HAP-1 (cell line): ENCODE measurements at regions not wholly inside any gene's neighbourhood (a gene's known extent, or its start where the extent isn't known, plus 50 kb on each side); places are given as distances from the start of the nearest gene placed in this dataset.
A peak's percentile ranks its signal among the peaks of the same experiment; 100 is the strongest.

ENCODE experiments used
- DNase-seq, 2 experiments: peaks; one replicate each; pipeline ENCODE4 v3.0.0-alpha.2; 2016 to 2020; ENCODE audit warnings: low spot score in 2 of 2
- H3K27me3 ChIP-seq: fragments of 250-450 bp; sonication (Bioruptor Pico); 2 replicates; pipeline ENCODE4 v1.5.1; 2020; ENCODE audit warnings: low read depth, mild to moderate bottlenecking, moderate library complexity
- H3K36me3 ChIP-seq: fragments of 250-450 bp; sonication (Bioruptor Pico); replicated peaks from 2 replicates; pipeline ENCODE4 v1.5.1; 2020; ENCODE audit warnings: mild to moderate bottlenecking
- H3K4me1 ChIP-seq: fragments of 250-450 bp; sonication (Bioruptor Pico); 2 replicates; pipeline ENCODE4 v1.5.1; 2020; ENCODE audit warnings: mild to moderate bottlenecking
- H3K4me3 ChIP-seq: fragments of 250-450 bp; sonication (Bioruptor Pico); 2 replicates; pipeline ENCODE4 v1.5.1; 2020; ENCODE audit warnings: mild to moderate bottlenecking, moderate library complexity
- H3K9me3 ChIP-seq: fragments of 250-450 bp; sonication (Bioruptor Pico); 2 replicates; pipeline ENCODE4 v1.5.1; 2020; ENCODE audit warnings: mild to moderate bottlenecking, moderate library complexity
- in situ Hi-C: fragments of 300-500 bp; cut with MboI; formaldehyde crosslinking; loops from 3 replicates; pipeline ENCODE4 v1.14.3; 2020; ENCODE audit warnings: low sequenced_read_pairs, inconsistent platforms, mixed read lengths

GRCh38 chr1:213826891-213827290 lies 160.9 kb upstream of the PROX1 start:
- DNase-seq, result no peak
- no peaks in the 10 kb centered on the region for H3K36me3 ChIP-seq
- no peaks in the 10 kb centered on the region for H3K9me3 ChIP-seq
- no peak overlapping the region for H3K4me3 ChIP-seq
- H3K4me1 ChIP-seq, result peaks cover 3% of the 10 kb centered on the region; the same call in 1 of the 2 replicates
- in situ Hi-C loops, result no loop called here
- no peaks in the 10 kb centered on the region for H3K27me3 ChIP-seq

GRCh38 chr1:213828867-213829266 lies 158.9 kb upstream of the PROX1 start:
- Histone ChIP-seq H3K4me3 (no peak overlapping the region), H3K36me3 (no peaks in the 10 kb centered on the region), H3K27me3 (no peaks in the 10 kb centered on the region), H3K4me1 (peaks cover 3% of the 10 kb centered on the region; the same call in 1 of the 2 replicates), H3K9me3 (no peaks in the 10 kb centered on the region)
- DNase-seq, result no peak
- in situ Hi-C loops, result no loop called here

- Histone ChIP-seq H3K9me3 (no peaks in the 10 kb centered on the region), H3K4me3 (no peak overlapping the region), H3K27me3 (no peaks in the 10 kb centered on the region), H3K4me1 (peaks cover 3% of the 10 kb centered on the region; the same call in 1 of the 2 replicates), H3K36me3 (no peaks in the 10 kb centered on the region)
- DNase-seq, result no peak
- in situ Hi-C loops, result no loop called here
These were observed 158.0 kb upstream of the PROX1 start for GRCh38 chr1:213829780-213830179.

GRCh38 chr1:213830371-213830770 lies 157.4 kb upstream of the PROX1 start:
- DNase-seq, result peak; percentile 52 to 73
- in situ Hi-C loops, result no loop called here
- Histone ChIP-seq H3K4me3 (no peak overlapping the region), H3K27me3 (no peaks in the 10 kb centered on the region), H3K4me1 (peaks cover 3% of the 10 kb centered on the region; the same call in 1 of the 2 replicates), H3K9me3 (no peaks in the 10 kb centered on the region), H3K36me3 (no peaks in the 10 kb centered on the region)

- no peaks in the 10 kb centered on the region for H3K36me3 ChIP-seq
- no peaks in the 10 kb centered on the region for H3K4me1 ChIP-seq
- peaks cover 7% of the 10 kb centered on the region for H3K27me3 ChIP-seq
- no peaks in the 10 kb centered on the region for H3K9me3 ChIP-seq
- in situ Hi-C loops, result no loop called here
- no peak for DNase-seq
- H3K4me3 ChIP-seq, result no peak overlapping the region
These were observed 147.2 kb upstream of the PROX1 start for GRCh38 chr1:213840575-213840974.

- no peaks in the 10 kb centered on the region for H3K4me1 ChIP-seq
- H3K27me3 ChIP-seq, result peaks cover 7% of the 10 kb centered on the region
- no peak overlapping the region for H3K4me3 ChIP-seq
- DNase-seq, result no peak
- H3K36me3 ChIP-seq, result no peaks in the 10 kb centered on the region
- in situ Hi-C loops, result no loop called here
- H3K9me3 ChIP-seq, result no peaks in the 10 kb centered on the region
These were observed 143.1 kb upstream of the PROX1 start for GRCh38 chr1:213844632-213845031.

- Histone ChIP-seq H3K9me3 (no peaks in the 10 kb centered on the region), H3K4me3 (no peak overlapping the region), H3K36me3 (no peaks in the 10 kb centered on the region), H3K27me3 (no peaks in the 10 kb centered on the region), H3K4me1 (no peaks in the 10 kb centered on the region)
- DNase-seq, result no peak
- in situ Hi-C loops, result no loop called here
These were observed 135.7 kb upstream of the PROX1 start for GRCh38 chr1:213852107-213852506.

- Histone ChIP-seq H3K4me3 (no peak overlapping the region), H3K9me3 (no peaks in the 10 kb centered on the region), H3K27me3 (peaks cover 5% of the 10 kb centered on the region; the same call in 1 of the 2 replicates), H3K4me1 (no peaks in the 10 kb centered on the region), H3K36me3 (no peaks in the 10 kb centered on the region)
- in situ Hi-C loops, result no loop called here
- no peak for DNase-seq
These were observed 129.2 kb upstream of the PROX1 start for GRCh38 chr1:213858581-213858980.

- H3K9me3 ChIP-seq, result no peaks in the 10 kb centered on the region
- no peak overlapping the region for H3K4me3 ChIP-seq
- DNase-seq, result no peak
- H3K27me3 ChIP-seq, result peaks cover 5% of the 10 kb centered on the region; the same call in 1 of the 2 replicates
- H3K36me3 ChIP-seq, result no peaks in the 10 kb centered on the region
- in situ Hi-C loops, result no loop called here
- H3K4me1 ChIP-seq, result no peaks in the 10 kb centered on the region
These were observed 125.9 kb upstream of the PROX1 start for GRCh38 chr1:213861841-213862240.

GRCh38 chr1:213864091-213864490 lies 123.7 kb upstream of the PROX1 start:
- in situ Hi-C loops, result no loop called here
- DNase-seq, result no peak
- Histone ChIP-seq H3K4me3 (no peak overlapping the region), H3K27me3 (peaks cover 5% of the 10 kb centered on the region; the same call in 1 of the 2 replicates), H3K9me3 (no peaks in the 10 kb centered on the region), H3K4me1 (no peaks in the 10 kb centered on the region), H3K36me3 (no peaks in the 10 kb centered on the region)

GRCh38 chr1:213868482-213868881 lies 119.3 kb upstream of the PROX1 start:
- no peak overlapping the region for H3K4me3 ChIP-seq
- in situ Hi-C loops, result no loop called here

GRCh38 chr1:213871179-213871578 lies 116.6 kb upstream of the PROX1 start:
- DNase-seq, result no peak
- H3K27me3 ChIP-seq, result no peaks in the 10 kb centered on the region
- H3K9me3 ChIP-seq, result no peaks in the 10 kb centered on the region
- H3K36me3 ChIP-seq, result no peaks in the 10 kb centered on the region
- in situ Hi-C loops, result no loop called here
- H3K4me1 ChIP-seq, result no peaks in the 10 kb centered on the region
- H3K4me3 ChIP-seq, result no peak overlapping the region

More at GRCh38 chr1:213868482-213868881, 119.3 kb upstream of the PROX1 start:
- peaks cover under 1% of the 10 kb centered on the region; the same call in 1 of the 2 replicates for H3K27me3 ChIP-seq
- no peaks in the 10 kb centered on the region for H3K9me3 ChIP-seq
- no peak for DNase-seq
- no peaks in the 10 kb centered on the region for H3K4me1 ChIP-seq
- H3K36me3 ChIP-seq, result no peaks in the 10 kb centered on the region

GRCh38 chr1:213874789-213875188 lies 113.0 kb upstream of the PROX1 start:
- DNase-seq, result no peak
- H3K36me3 ChIP-seq, result no peaks in the 10 kb centered on the region
- in situ Hi-C loops, result no loop called here
- H3K4me3 ChIP-seq, result no peak overlapping the region
- H3K27me3 ChIP-seq, result no peaks in the 10 kb centered on the region
- H3K4me1 ChIP-seq, result no peaks in the 10 kb centered on the region
- no peaks in the 10 kb centered on the region for H3K9me3 ChIP-seq

GRCh38 chr1:213876531-213876930 lies 111.2 kb upstream of the PROX1 start:
- Histone ChIP-seq H3K27me3 (no peaks in the 10 kb centered on the region), H3K4me3 (no peak overlapping the region), H3K4me1 (no peaks in the 10 kb centered on the region), H3K9me3 (no peaks in the 10 kb centered on the region), H3K36me3 (no peaks in the 10 kb centered on the region)
- in situ Hi-C loops, result no loop called here
- no peak for DNase-seq

GRCh38 chr1:213883618-213884017 lies 104.2 kb upstream of the PROX1 start:
- Histone ChIP-seq H3K4me1 (no peaks in the 10 kb centered on the region), H3K36me3 (no peaks in the 10 kb centered on the region), H3K27me3 (peaks cover 2% of the 10 kb centered on the region; the same call in 1 of the 2 replicates), H3K9me3 (no peaks in the 10 kb centered on the region), H3K4me3 (no peak overlapping the region)
- DNase-seq, result no peak
- in situ Hi-C loops, result no loop called here
